NOMO-1 treated with DMSO at 0.1 percent for 48 hours (cell line): ENCODE measurements at regions not wholly inside any gene's neighbourhood (a gene's known extent, or its start where the extent isn't known, plus 50 kb on each side); places are given as distances from the start of the nearest gene placed in this dataset.
A peak's percentile ranks its signal among the peaks of the same experiment; 100 is the strongest.
"Not testable (repeated sequence)": the region's sequence is repeated elsewhere in the genome, so short reads cannot be mapped to it uniquely, and the experiment has no call there.

Experiments
- DNase-seq: peaks from one replicate; lab custom pipeline; 2025; ENCODE audit not compliant: unreplicated experiment; lab: John Stamatoyannopoulos, UW

GRCh38 chr2:228433721-228434120 is 252.2 kb upstream of the SPHKAP start:
- DNase-seq: peak; percentile 5

GRCh38 chr2:228432116-228432515 is 250.6 kb upstream of the SPHKAP start:
- DNase-seq: no peak

GRCh38 chr2:228430986-228431385 is 249.5 kb upstream of the SPHKAP start:
- DNase-seq: no peak

GRCh38 chr2:228426502-228427216 is 245.2 kb upstream of the SPHKAP start:
- DNase-seq: no peak

- DNase-seq: not testable (repeated sequence)
Observed at GRCh38 chr2:228425411-228426060, 244.0 kb upstream of the SPHKAP start.

GRCh38 chr2:228417956-228418355 is 236.5 kb upstream of the SPHKAP start:
- DNase-seq: no peak

GRCh38 chr2:228417526-228417925 is 236.0 kb upstream of the SPHKAP start:
- DNase-seq: no peak

GRCh38 chr2:228410061-228410460 is 228.6 kb upstream of the SPHKAP start:
- DNase-seq: no peak

- no peak for DNase-seq
Observed at GRCh38 chr2:228409493-228409892, 228.0 kb upstream of the SPHKAP start.

- DNase-seq: no peak
Observed at GRCh38 chr2:228408529-228409227, 227.2 kb upstream of the SPHKAP start.

GRCh38 chr2:228407821-228408220 is 226.3 kb upstream of the SPHKAP start:
- DNase-seq: no peak

GRCh38 chr2:228401065-228401912 is 219.8 kb upstream of the SPHKAP start:
- DNase-seq: no peak

GRCh38 chr2:228387776-228388175 is 206.3 kb upstream of the SPHKAP start:
- DNase-seq: no peak

GRCh38 chr2:228378696-228379425 is 197.4 kb upstream of the SPHKAP start:
- DNase-seq: no peak

GRCh38 chr2:228378233-228378632 is 196.7 kb upstream of the SPHKAP start:
- DNase-seq: no peak

- no peak for DNase-seq
Observed at GRCh38 chr2:228377533-228377932, 196.0 kb upstream of the SPHKAP start.

- DNase-seq: no peak
Observed at GRCh38 chr2:228374741-228375140, 193.3 kb upstream of the SPHKAP start.

GRCh38 chr2:228373191-228373590 is 191.7 kb upstream of the SPHKAP start:
- DNase-seq: no peak

GRCh38 chr2:228372212-228372611 is 190.7 kb upstream of the SPHKAP start:
- no peak for DNase-seq

GRCh38 chr2:228369400-228370031 is 188.0 kb upstream of the SPHKAP start:
- DNase-seq: no peak
